K562 (cell line): ENCODE measurements at regions not wholly inside any gene's neighbourhood (a gene's known extent, or its start where the extent isn't known, plus 50 kb on each side); places are given as distances from the start of the nearest gene placed in this dataset.

Experiments
- ATAC-seq: fragments of 200-7000 bp; cut with Tn5 transposase; 3 replicates; pipeline ENCODE4 v1.9.1; 2020; ENCODE audit warnings: moderate library complexity
- BruUV-seq: library from RNA; stranded (reverse); fragments of 400-500 nt; replicated peaks from 2 replicates; lab custom pipeline; 2021; lab: Mats Ljungman, UMichigan
- CTCF ChIA-PET: fragments of 300-600 bp; formaldehyde crosslinking; extraction: SDS; loops from one replicate; lab custom pipeline; 2021; ENCODE audit warnings: low intra/inter-chr PET ratio; lab: Yijun Ruan, JAX
- POLR2A ChIA-PET: fragments of 300-600, 350-650 bp; sonication (Branson Sonifier 250); formaldehyde crosslinking; extraction: SDS; loops from one replicate; lab custom pipeline; 2021; ENCODE audit warnings: antibody characterized with exemption, inconsistent platforms; lab: Yijun Ruan, JAX
- DNase-seq, 4 experiments: peaks; one replicate each; pipeline versions ENCODE4 v3.0.0 to v3.0.0-alpha.2; 2011 to 2018; ENCODE audit warnings: low spot score in 3 of 4, mixed read lengths in 3 of 4; ENCODE audit errors: extremely low read depth in 1 of 4
- FAIRE-seq: peaks from 2 replicates; lab custom pipeline; 2011; peaks lifted over from hg19 to GRCh38; lab: Jason Lieb, UNC
- H2AFZ ChIP-seq: 2 replicates; pipeline ENCODE4 v1.6.0; 2011; ENCODE audit warnings: low read depth, low read length, control low read depth, inconsistent platforms
- H3K27ac ChIP-seq: fragments of 200-600 bp; 3 replicates; pipeline ENCODE4 v1.8.0; 2011; ENCODE audit warnings: low read depth, mild to moderate bottlenecking, control low read depth, inconsistent platforms, low read length, moderate library complexity, mixed read lengths; ENCODE audit errors: extremely low read depth
- H3K27me3 ChIP-seq, 2 experiments: fragments of 300-600 bp in 1 of 2; 2 replicates in 1 of 2; 3 replicates in 1 of 2; pipeline versions ENCODE4 v1.6.0 to v1.8.0; 2011; ENCODE audit warnings: inconsistent platforms in 2 of 2, low read length in 2 of 2, mild to moderate bottlenecking in 1 of 2, mixed read lengths in 1 of 2, moderate library complexity in 1 of 2; ENCODE audit not compliant: control insufficient read depth in 2 of 2, insufficient read depth in 2 of 2
- H3K36me3 ChIP-seq: fragments of 300-600 bp; 3 replicates; pipeline ENCODE4 v1.8.0; 2011; ENCODE audit warnings: mild to moderate bottlenecking, low read length, inconsistent platforms; ENCODE audit not compliant: control insufficient read depth, insufficient read depth
- H3K4me1 ChIP-seq, 2 experiments: fragments of 200-600 bp in 1 of 2; replicated peaks in 1 of 2; 2 replicates in 1 of 2; 3 replicates in 1 of 2; pipeline versions ENCODE4 v1.5.1 to v1.8.0; 2011; ENCODE audit warnings: inconsistent platforms in 2 of 2, low read length in 2 of 2, mild to moderate bottlenecking in 1 of 2, mixed read lengths in 1 of 2, moderate library complexity in 1 of 2; ENCODE audit not compliant: control insufficient read depth in 2 of 2, insufficient read depth in 2 of 2
- H3K4me2 ChIP-seq: 2 replicates; pipeline ENCODE4 v1.6.1; 2011; ENCODE audit warnings: low read length, control low read depth, inconsistent platforms, mixed read lengths; ENCODE audit not compliant: insufficient read depth
- H3K4me3 ChIP-seq: fragments of 200-600 bp; sonication (generic), shearing (Covaris generic); 2 replicates; pipeline ENCODE4 v1.5.1; 2016; ENCODE audit warnings: control low read depth, inconsistent platforms
- H3K79me2 ChIP-seq: fragments of 200-600 bp; 3 replicates; pipeline ENCODE4 v1.8.0; 2011; ENCODE audit warnings: low read length, inconsistent platforms; ENCODE audit not compliant: control insufficient read depth, insufficient read depth
- H3K9ac ChIP-seq, 2 experiments: 2 replicates each; pipeline versions ENCODE4 v1.6.0 to v1.6.1; 2011; ENCODE audit warnings: low read depth in 2 of 2, low read length in 2 of 2, control low read depth in 1 of 2, inconsistent platforms in 1 of 2, mild to moderate bottlenecking in 1 of 2, mixed read lengths in 1 of 2; ENCODE audit not compliant: insufficient read depth in 1 of 2
- H3K9me1 ChIP-seq: one replicate; pipeline ENCODE4 v1.6.0; 2011; ENCODE audit warnings: inconsistent platforms, mild to moderate bottlenecking, low read length, moderate library complexity; ENCODE audit not compliant: control insufficient read depth, insufficient read depth
- H3K9me3 ChIP-seq: replicated peaks from 2 replicates; pipeline ENCODE4 v1.5.1; 2011; ENCODE audit warnings: low read depth, low read length, inconsistent platforms; ENCODE audit not compliant: control insufficient read depth, insufficient read depth
- H4K20me1 ChIP-seq: replicated peaks from 2 replicates; pipeline ENCODE4 v1.6.1; 2011; ENCODE audit warnings: low read length, inconsistent platforms, mixed read lengths; ENCODE audit not compliant: control insufficient read depth, insufficient read depth
- CCNT2 ChIP-seq: IDR thresholded peaks from 2 replicates; pipeline ENCODE4 v1.6.1; 2011; ENCODE audit warnings: borderline replicate concordance, low read depth, mild to moderate bottlenecking, moderate library complexity, mixed read lengths, low read length; ENCODE audit not compliant: insufficient read length; ENCODE audit errors: extremely low read depth
- FOXM1 ChIP-seq, 2 experiments: fragments of 450-650 bp in 1 of 2; sonication (generic) in 1 of 2; formaldehyde crosslinking in 1 of 2; IDR thresholded peaks; 2 replicates each; pipeline versions ENCODE4 v1.6.1 to v1.9.0; 2017 to 2022; ENCODE audit warnings: low read depth in 2 of 2, mild to moderate bottlenecking in 2 of 2, missing genetic modification reagents in 1 of 2, moderate library complexity in 1 of 2
- STAG1 ChIP-seq: sonication (generic); formaldehyde crosslinking; IDR thresholded peaks from 2 replicates; pipeline ENCODE4 v1.5.0; 2020; ENCODE audit warnings: missing genetic modification reagents, borderline replicate concordance
- ZNF184 ChIP-seq: sonication (generic); formaldehyde crosslinking; IDR thresholded peaks from 2 replicates; pipeline ENCODE4 v1.5.0; 2020; ENCODE audit warnings: missing genetic modification reagents
- ZNF23 ChIP-seq: fragments of 250-450 bp; sonication (Bioruptor Pico); IDR thresholded peaks from 2 replicates; pipeline ENCODE4 v1.4.0; 2020; ENCODE audit warnings: mild to moderate bottlenecking
- ZNF253 ChIP-seq: fragments of 250-450 bp; sonication (Bioruptor Pico); conservative IDR thresholded peaks from 2 replicates; pipeline ENCODE4 v1.6.1; 2021; ENCODE audit warnings: mild to moderate bottlenecking
- ZNF695 ChIP-seq: fragments of 450-650 bp; formaldehyde crosslinking; IDR thresholded peaks from 2 replicates; pipeline ENCODE4 v1.4.0; 2020; ENCODE audit warnings: mild to moderate bottlenecking, moderate library complexity
- WGBS: fragments of 100-300 bp; shearing (Covaris generic); methylation state at CpG from one replicate; pipeline ENCODE4 v1.1.6; 2016; ENCODE audit warnings: low coverage, mixed read lengths; ENCODE audit not compliant: insufficient coverage; ENCODE audit errors: missing lambda C conversion rate; 5-methylcytosine and 5-hydroxymethylcytosine counted together
- in situ Hi-C: fragments of 300-500 bp; cut with MboI; formaldehyde crosslinking; loops from 4 replicates; pipeline ENCODE4 v1.15.0; 2018; ENCODE audit warnings: inconsistent platforms, mixed read lengths
- intact Hi-C: fragments of 100-400 bp; cut with micrococcal nuclease; formaldehyde crosslinking; loops from 2 replicates; pipeline ENCODE4 v1.14.2; 2022

- Histone ChIP-seq H3K27me3 (no peaks in the 10 kb centered on the region), H3K9me3 (no peaks in the 10 kb centered on the region), H3K4me3 (no peak overlapping the region), H3K27ac (no peak overlapping the region), H3K4me1 (no peaks in the 10 kb centered on the region), H3K79me2 (no peaks in the 10 kb centered on the region), H3K9ac (no peak overlapping the region), H4K20me1 (no peaks in the 10 kb centered on the region; the same call in 1 of the 2 replicates), H2AFZ (no peak overlapping the region), H3K36me3 (no peaks in the 10 kb centered on the region), H3K9me1 (no peaks in the 10 kb centered on the region), H3K4me2 (no peak overlapping the region)
- TF ChIP-seq ZNF253 (no peak), ZNF184 (CRISPR knock-in tag) (no peak), CCNT2 (no peak), ZNF23 (CRISPR knock-in tag) (no peak), ZNF695 (no peak), STAG1 (no peak), FOXM1 (IDR thresholded peaks at IDR 0.05; ENCODE audit: low read depth) (no peak), FOXM1 (CRISPR knock-in tag; IDR thresholded peaks at IDR 0.05; ENCODE audit: low read depth) (no peak)
- intact Hi-C loops = no loop called here
- no TSS peak for BruUV-seq
- CTCF ChIA-PET = no interaction called here
- in situ Hi-C loops = no loop called here
- WGBS = 0% methylated on average over 5 of the region's 5 CpGs
- FAIRE-seq (no peak), DNase-seq (no peak), ATAC-seq (no peak)
- POLR2A ChIA-PET = no interaction called here
These were observed 105.9 kb downstream of the OR13H1 start for GRCh38 chrX:131649741-131650140.
